ENCODE measurements at regions not wholly inside any gene's neighbourhood (a gene's known extent, or its start where the extent isn't known, plus 50 kb on each side); places are given as distances from the start of the nearest gene placed in this dataset.
"Not testable (repeated sequence)": the region's sequence is repeated elsewhere in the genome, so short reads cannot be mapped to it uniquely, and the experiment has no call there.

- Histone ChIP-seq H3K36me3 (replicated peaks; ENCODE audit: control insufficient read depth, insufficient read depth, low read length) (no peaks in the 10 kb centered on the region), H3K4me3 (ENCODE audit: insufficient read depth, low read depth, low read length) (no peak overlapping the region), H3K27me3 (ENCODE audit: control insufficient read depth, insufficient read depth, low read length) (no peaks in the 10 kb centered on the region)
- DNase-seq: no peak
These were observed 404.8 kb downstream of the EPHA5 start for GRCh38 chr4:65265526-65265925.

GRCh38 chr4:65259296-65259695, 411.0 kb downstream of the EPHA5 start:
- no peaks in the 10 kb centered on the region for H3K36me3 ChIP-seq (replicated peaks; ENCODE audit: control insufficient read depth, insufficient read depth, low read length)
- H3K4me3 ChIP-seq (ENCODE audit: insufficient read depth, low read depth, low read length): no peak overlapping the region
- DNase-seq: no peak
- no peaks in the 10 kb centered on the region for H3K27me3 ChIP-seq (ENCODE audit: control insufficient read depth, insufficient read depth, low read length)

GRCh38 chr4:65250916-65251315, 419.4 kb downstream of the EPHA5 start:
- DNase-seq: no peak
- Histone ChIP-seq H3K36me3 (replicated peaks; ENCODE audit: control insufficient read depth, insufficient read depth, low read length) (no peaks in the 10 kb centered on the region), H3K4me3 (ENCODE audit: insufficient read depth, low read depth, low read length) (no peak overlapping the region), H3K27me3 (ENCODE audit: control insufficient read depth, insufficient read depth, low read length) (no peaks in the 10 kb centered on the region)

GRCh38 chr4:65249111-65249510, 421.2 kb downstream of the EPHA5 start:
- H3K4me3 ChIP-seq (ENCODE audit: insufficient read depth, low read depth, low read length): no peak overlapping the region
- DNase-seq: no peak
- H3K36me3 ChIP-seq (replicated peaks; ENCODE audit: control insufficient read depth, insufficient read depth, low read length): no peaks in the 10 kb centered on the region
- H3K27me3 ChIP-seq (ENCODE audit: control insufficient read depth, insufficient read depth, low read length): no peaks in the 10 kb centered on the region

DNA sequence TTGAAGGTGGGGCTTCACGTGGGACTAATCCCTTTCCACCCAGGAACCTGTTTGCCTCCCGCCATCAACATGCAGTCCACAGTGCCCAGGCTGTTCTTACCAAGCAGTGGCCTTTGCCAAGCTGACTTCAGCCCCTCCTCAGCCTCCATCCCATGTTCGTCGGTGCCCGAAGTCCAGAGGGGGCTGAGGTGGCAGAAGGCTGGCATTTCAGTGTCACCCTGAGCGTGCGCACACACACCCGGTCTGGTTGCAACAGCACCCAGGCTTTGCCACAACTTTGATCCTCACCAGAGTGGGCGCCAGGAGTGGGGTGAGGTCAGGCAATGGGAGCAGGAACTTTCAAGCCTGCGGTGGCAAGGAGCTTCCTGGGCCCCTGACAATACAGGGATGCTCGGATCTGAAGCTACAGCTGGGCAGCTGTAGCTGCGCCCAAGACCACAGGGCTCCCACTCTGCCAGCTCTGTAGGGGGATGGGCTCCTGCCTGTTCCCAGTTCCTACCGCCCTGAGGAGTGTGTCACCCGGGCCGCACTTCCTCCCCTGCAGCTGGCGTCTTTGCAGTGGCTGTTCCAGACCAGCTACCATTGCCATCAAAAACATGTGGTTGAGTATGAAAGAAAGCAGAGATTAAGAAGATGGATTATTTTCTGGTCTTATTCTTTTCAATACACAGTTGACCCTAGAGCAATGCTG, 428.0 kb downstream of the EPHA5 start:
- H3K27me3 ChIP-seq (ENCODE audit: control insufficient read depth, insufficient read depth, low read length): no peaks in the 10 kb centered on the region
- DNase-seq: no peak
- H3K36me3 ChIP-seq (replicated peaks; ENCODE audit: control insufficient read depth, insufficient read depth, low read length): no peaks in the 10 kb centered on the region
- no peak overlapping the region for H3K4me3 ChIP-seq (ENCODE audit: insufficient read depth, low read depth, low read length)

DNA sequence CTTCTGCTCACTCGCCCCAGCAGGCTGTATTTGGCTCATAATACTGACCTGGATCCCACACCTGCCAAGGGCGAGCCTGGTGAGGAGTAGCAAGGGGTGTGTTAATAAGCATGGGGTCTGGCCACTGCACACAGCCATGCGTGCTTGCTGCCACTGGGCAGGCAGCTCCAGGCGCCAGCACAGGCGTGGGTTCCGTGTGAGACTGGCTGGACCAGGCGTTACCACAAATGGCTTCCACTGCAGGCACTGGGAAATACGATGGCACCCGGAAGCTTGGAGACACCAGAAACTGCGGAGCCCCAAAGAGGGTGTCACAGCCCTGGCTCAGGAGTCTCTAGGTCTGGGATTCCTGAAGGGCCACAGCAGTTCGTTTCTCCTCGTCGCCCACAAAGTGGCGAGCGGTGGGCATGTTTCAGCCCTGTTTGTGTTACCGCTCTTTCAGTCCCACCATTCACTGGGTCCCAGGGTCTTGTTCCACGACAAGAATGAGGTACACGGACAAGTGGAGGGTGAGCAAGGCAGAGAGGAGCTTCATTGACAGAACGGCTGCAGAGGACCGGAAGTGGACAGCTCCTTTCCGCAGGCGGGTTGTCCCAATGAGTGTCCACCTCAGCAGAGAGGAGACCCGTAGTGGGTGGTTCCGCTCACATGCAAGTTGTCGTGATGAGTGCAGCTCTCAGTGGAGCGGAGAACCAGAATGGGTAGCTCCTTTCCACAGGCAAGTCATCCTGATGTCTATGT, 428.9 kb downstream of the EPHA5 start:
- Histone ChIP-seq H3K4me3 (ENCODE audit: insufficient read depth, low read depth, low read length) (no peak overlapping the region), H3K27me3 (ENCODE audit: control insufficient read depth, insufficient read depth, low read length) (no peaks in the 10 kb centered on the region), H3K36me3 (replicated peaks; ENCODE audit: control insufficient read depth, insufficient read depth, low read length) (no peaks in the 10 kb centered on the region)
- DNase-seq: no peak

- H3K4me3 ChIP-seq (ENCODE audit: insufficient read depth, low read depth, low read length): no peak overlapping the region
- DNase-seq: no peak
- H3K27me3 ChIP-seq (ENCODE audit: control insufficient read depth, insufficient read depth, low read length): no peaks in the 10 kb centered on the region
- no peaks in the 10 kb centered on the region for H3K36me3 ChIP-seq (replicated peaks; ENCODE audit: control insufficient read depth, insufficient read depth, low read length)
These were observed 436.2 kb downstream of the EPHA5 start for GRCh38 chr4:65234061-65234460.

DNA sequence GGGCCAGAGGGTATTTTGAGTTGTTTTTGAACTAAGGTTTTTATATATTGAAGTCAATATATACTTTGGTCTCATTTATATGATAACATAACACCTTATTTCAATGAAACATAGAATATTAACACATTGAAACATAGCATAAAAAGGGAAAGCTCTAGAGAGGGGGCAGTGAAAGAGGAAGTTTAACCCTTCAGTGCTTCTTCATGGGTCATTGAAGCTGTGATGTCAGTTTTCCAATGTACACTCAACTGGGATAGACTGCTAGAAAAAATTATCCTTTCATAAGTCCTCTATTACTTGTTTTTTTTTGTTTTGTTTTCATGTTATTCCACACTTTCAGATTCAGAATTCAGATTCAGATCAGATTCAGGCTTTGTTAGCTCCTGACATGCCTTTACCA, 442.7 kb downstream of the EPHA5 start:
- Histone ChIP-seq H3K27me3 (ENCODE audit: control insufficient read depth, insufficient read depth, low read length) (no peaks in the 10 kb centered on the region), H3K36me3 (replicated peaks; ENCODE audit: control insufficient read depth, insufficient read depth, low read length) (no peaks in the 10 kb centered on the region), H3K4me3 (ENCODE audit: insufficient read depth, low read depth, low read length) (no peak overlapping the region)
- no peak for DNase-seq

DNA sequence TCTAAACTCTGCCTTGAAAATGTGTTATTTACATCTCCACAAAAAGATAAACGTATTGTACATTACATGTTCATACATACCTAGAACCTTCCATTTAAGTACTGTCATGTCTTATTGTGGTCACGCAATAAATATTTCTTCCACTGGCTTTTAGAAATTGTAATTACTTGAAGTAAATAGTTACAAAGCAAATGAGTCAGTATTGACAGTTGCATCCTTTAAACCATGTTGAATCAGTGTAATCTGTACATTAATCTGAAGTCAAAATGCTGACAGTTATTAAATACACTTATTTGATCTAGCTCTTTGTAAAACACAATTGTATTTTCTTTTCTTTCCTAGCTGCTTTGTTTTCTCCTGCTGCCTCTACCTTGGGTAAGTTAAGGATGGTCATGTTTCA, 446.7 kb downstream of the EPHA5 start:
- Histone ChIP-seq H3K27me3 (ENCODE audit: control insufficient read depth, insufficient read depth, low read length) (no peaks in the 10 kb centered on the region), H3K4me3 (ENCODE audit: insufficient read depth, low read depth, low read length) (no peak overlapping the region), H3K36me3 (replicated peaks; ENCODE audit: control insufficient read depth, insufficient read depth, low read length) (no peaks in the 10 kb centered on the region)
- no peak for DNase-seq

- H3K27me3 ChIP-seq (ENCODE audit: control insufficient read depth, insufficient read depth, low read length); DNase-seq; H3K36me3 ChIP-seq (replicated peaks; ENCODE audit: control insufficient read depth, insufficient read depth, low read length); H3K4me3 ChIP-seq (ENCODE audit: insufficient read depth, low read depth, low read length): not testable (repeated sequence)
These were observed 447.2 kb downstream of the EPHA5 start for GRCh38 chr4:65223074-65223473.

DNA sequence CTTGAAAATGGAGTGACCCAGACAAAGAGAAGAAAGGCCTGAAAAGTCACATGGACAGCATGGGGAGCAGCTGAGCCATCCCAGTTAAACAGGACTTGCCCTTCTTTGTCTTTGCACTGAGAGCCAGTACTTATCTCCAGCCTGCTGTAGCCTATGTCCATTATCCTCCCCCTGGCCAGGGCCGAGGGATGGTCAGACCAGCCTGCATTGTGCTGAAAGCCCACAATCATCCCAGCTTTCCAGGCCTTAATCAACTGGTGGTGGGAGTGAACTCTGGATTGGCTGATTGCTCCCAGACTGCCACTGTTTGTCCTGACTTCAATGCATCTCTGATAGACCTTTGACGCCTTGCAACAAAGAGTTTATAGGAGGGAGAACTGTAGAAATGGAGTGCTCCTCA, 453.1 kb downstream of the EPHA5 start:
- Histone ChIP-seq H3K27me3 (ENCODE audit: control insufficient read depth, insufficient read depth, low read length) (no peaks in the 10 kb centered on the region), H3K36me3 (replicated peaks; ENCODE audit: control insufficient read depth, insufficient read depth, low read length) (no peaks in the 10 kb centered on the region), H3K4me3 (ENCODE audit: insufficient read depth, low read depth, low read length) (no peak overlapping the region)
- DNase-seq: no peak

GRCh38 chr4:65202853-65203236, 467.4 kb downstream of the EPHA5 start:
- no peaks in the 10 kb centered on the region for H3K36me3 ChIP-seq (replicated peaks; ENCODE audit: control insufficient read depth, insufficient read depth, low read length)
- H3K27me3 ChIP-seq (ENCODE audit: control insufficient read depth, insufficient read depth, low read length): no peaks in the 10 kb centered on the region
- H3K4me3 ChIP-seq (ENCODE audit: insufficient read depth, low read depth, low read length): no peak overlapping the region
- no peak for DNase-seq

GRCh38 chr4:65202165-65202852, 468.0 kb downstream of the EPHA5 start:
- Histone ChIP-seq H3K4me3 (ENCODE audit: insufficient read depth, low read depth, low read length) (no peak overlapping the region), H3K36me3 (replicated peaks; ENCODE audit: control insufficient read depth, insufficient read depth, low read length) (no peaks in the 10 kb centered on the region), H3K27me3 (ENCODE audit: control insufficient read depth, insufficient read depth, low read length) (no peaks in the 10 kb centered on the region)
- DNase-seq: no peak

GRCh38 chr4:65195666-65196065, 474.6 kb downstream of the EPHA5 start:
- Histone ChIP-seq H3K36me3 (replicated peaks; ENCODE audit: control insufficient read depth, insufficient read depth, low read length) (no peaks in the 10 kb centered on the region), H3K4me3 (ENCODE audit: insufficient read depth, low read depth, low read length) (no peak overlapping the region), H3K27me3 (ENCODE audit: control insufficient read depth, insufficient read depth, low read length) (no peaks in the 10 kb centered on the region)
- no peak for DNase-seq

DNA sequence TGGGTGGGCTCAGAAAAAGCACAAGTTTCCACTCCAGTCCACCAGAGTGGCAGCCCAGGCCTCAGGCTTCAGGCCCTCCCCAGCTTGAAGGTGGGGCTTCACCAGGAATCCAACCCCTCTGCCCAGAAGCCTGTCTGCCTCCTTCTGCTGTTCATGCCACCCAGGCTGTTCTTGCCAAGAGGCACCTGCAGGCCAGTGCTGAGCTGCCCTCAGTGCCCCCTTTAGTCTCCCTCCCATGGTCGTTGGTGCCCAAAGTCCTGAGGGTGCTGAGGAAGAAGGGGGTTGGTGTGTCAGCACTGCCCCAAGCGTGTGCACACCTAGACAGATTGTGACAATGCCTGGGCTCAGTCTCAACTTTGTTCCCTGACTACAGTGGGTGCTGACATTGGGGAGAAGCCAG, 475.3 kb downstream of the EPHA5 start:
- Histone ChIP-seq H3K4me3 (ENCODE audit: insufficient read depth, low read depth, low read length) (no peak overlapping the region), H3K36me3 (replicated peaks; ENCODE audit: control insufficient read depth, insufficient read depth, low read length) (no peaks in the 10 kb centered on the region), H3K27me3 (ENCODE audit: control insufficient read depth, insufficient read depth, low read length) (no peaks in the 10 kb centered on the region)
- no peak for DNase-seq

Data from H7 (cell line).